ENCODE measurements at regions not wholly inside any gene's neighbourhood (a gene's known extent, or its start where the extent isn't known, plus 50 kb on each side); places are given as distances from the start of the nearest gene placed in this dataset.
"Not testable (repeated sequence)": the region's sequence is repeated elsewhere in the genome, so short reads cannot be mapped to it uniquely, and the experiment has no call there.

GRCh38 chr11:24093375-24093774 is 403.5 kb upstream of the LUZP2 start:
- no peak for DNase-seq

- DNase-seq, result no peak
Observed at GRCh38 chr11:24108609-24109008, 388.2 kb upstream of the LUZP2 start.

- no peak for DNase-seq
Observed at GRCh38 chr11:24122291-24122690, 374.6 kb upstream of the LUZP2 start.

GRCh38 chr11:24124876-24125275 is 372.0 kb upstream of the LUZP2 start:
- DNase-seq, result no peak

- DNase-seq, result no peak
Observed at GRCh38 chr11:24131698-24132097, 365.2 kb upstream of the LUZP2 start.

GRCh38 chr11:24132471-24132870 is 364.4 kb upstream of the LUZP2 start:
- no peak for DNase-seq

- DNase-seq, result no peak
Observed at GRCh38 chr11:24134879-24135589, 361.8 kb upstream of the LUZP2 start.

GRCh38 chr11:24142062-24142461 is 354.8 kb upstream of the LUZP2 start:
- DNase-seq, result no peak

- no peak for DNase-seq
Observed at GRCh38 chr11:24145411-24145810, 351.4 kb upstream of the LUZP2 start.

- DNase-seq, result no peak
Observed at GRCh38 chr11:24153337-24153736, 343.5 kb upstream of the LUZP2 start.

GRCh38 chr11:24155792-24156191 is 341.1 kb upstream of the LUZP2 start:
- peak in 1 of 2 experiments; percentile 24 for DNase-seq

GRCh38 chr11:24157316-24157715 is 339.5 kb upstream of the LUZP2 start:
- no peak for DNase-seq

GRCh38 chr11:24161587-24161986 is 335.3 kb upstream of the LUZP2 start:
- DNase-seq, result no peak

- DNase-seq, result no peak
Observed at GRCh38 chr11:24163146-24163545, 333.7 kb upstream of the LUZP2 start.

GRCh38 chr11:24163841-24164240 is 333.0 kb upstream of the LUZP2 start:
- DNase-seq, result no peak

- no peak for DNase-seq
Observed at GRCh38 chr11:24171869-24172268, 325.0 kb upstream of the LUZP2 start.

GRCh38 chr11:24181395-24182047 is 315.3 kb upstream of the LUZP2 start:
- no peak for DNase-seq

- not testable (repeated sequence) for DNase-seq
Observed at GRCh38 chr11:24185535-24185934, 311.3 kb upstream of the LUZP2 start.

- no peak for DNase-seq
Observed at GRCh38 chr11:24196733-24197132, 300.1 kb upstream of the LUZP2 start.

- DNase-seq, result no peak
Observed at GRCh38 chr11:24198481-24198880, 298.4 kb upstream of the LUZP2 start.

- no peak for DNase-seq
Observed at GRCh38 chr11:24199461-24199860, 297.4 kb upstream of the LUZP2 start.

GRCh38 chr11:24206030-24206429 is 290.8 kb upstream of the LUZP2 start:
- DNase-seq, result no peak

GRCh38 chr11:24206511-24206910 is 290.3 kb upstream of the LUZP2 start:
- no peak for DNase-seq

- DNase-seq, result no peak
Observed at GRCh38 chr11:24216488-24216887, 280.4 kb upstream of the LUZP2 start.

- DNase-seq, result not testable (repeated sequence)
Observed at GRCh38 chr11:24217319-24217718, 279.5 kb upstream of the LUZP2 start.

All from NCI-H526 (cell line).